HG02623 (cell line): ENCODE measurements at regions not wholly inside any gene's neighbourhood (a gene's known extent, or its start where the extent isn't known, plus 50 kb on each side); places are given as distances from the start of the nearest gene placed in this dataset.

Experiments
- ATAC-seq: cut with Tn5 transposase; IDR thresholded peaks from one replicate; pipeline ENCODE4 v1.9.1; 2021; ENCODE audit warnings: moderate library complexity; ENCODE audit not compliant: unreplicated experiment

DNA sequence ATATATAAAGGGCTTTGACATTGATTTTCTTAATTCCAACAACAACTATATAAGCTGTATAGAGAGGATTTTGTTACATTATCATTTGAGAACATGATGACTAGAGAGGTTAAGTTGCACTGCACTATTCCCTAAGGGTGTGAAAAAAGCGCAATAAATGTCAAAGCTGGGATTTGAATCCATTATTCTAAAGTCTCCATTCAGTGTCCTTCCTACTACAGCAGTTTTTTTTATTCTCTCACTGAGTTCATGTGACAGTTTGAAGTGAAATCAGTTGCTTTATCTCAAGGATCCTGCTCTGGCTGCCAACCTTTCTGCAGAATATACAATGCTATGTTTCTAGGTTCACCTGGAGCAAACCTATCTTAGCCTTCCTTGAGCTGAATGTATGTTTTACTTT lies 177.5 kb downstream of the ANKRD50 start:
- no peak for ATAC-seq

DNA sequence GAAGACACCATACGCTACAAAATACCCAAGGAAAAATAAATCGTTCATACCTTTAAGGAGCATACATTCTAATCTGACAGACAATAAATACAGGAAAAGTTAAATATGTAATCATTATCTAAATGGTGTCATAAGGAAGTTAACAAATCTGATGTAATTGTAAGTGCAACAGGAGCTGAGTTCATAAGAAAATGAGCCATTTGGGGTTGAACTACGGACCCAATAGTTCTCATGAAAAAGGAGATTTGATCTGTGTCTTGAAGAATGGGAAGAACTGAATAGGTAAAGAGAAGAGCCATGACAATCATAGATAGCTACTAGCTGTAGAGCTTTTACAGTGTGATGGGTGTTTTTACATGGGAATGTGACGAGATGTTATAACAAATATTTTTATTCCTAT lies 175.6 kb downstream of the ANKRD50 start:
- ATAC-seq = no peak

DNA sequence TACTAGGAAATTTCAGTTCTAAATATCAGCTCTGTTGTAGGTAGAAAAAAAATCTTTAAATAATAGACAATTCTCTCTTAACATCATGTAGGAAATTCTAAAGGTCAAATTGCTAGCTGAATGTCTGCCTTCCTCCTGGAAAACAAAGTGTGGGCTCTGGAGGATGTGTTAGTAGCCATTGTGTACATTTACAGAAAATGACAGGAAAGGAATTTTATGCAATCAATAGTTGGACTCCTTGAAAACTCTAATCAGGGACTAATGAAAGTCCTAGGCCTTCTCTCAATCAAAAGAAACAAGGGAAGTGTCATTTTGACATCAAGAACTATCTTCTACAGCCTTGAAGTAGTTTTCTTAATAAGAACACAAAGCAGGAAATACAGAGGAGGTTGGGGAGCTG lies 174.6 kb downstream of the ANKRD50 start:
- no peak for ATAC-seq

DNA sequence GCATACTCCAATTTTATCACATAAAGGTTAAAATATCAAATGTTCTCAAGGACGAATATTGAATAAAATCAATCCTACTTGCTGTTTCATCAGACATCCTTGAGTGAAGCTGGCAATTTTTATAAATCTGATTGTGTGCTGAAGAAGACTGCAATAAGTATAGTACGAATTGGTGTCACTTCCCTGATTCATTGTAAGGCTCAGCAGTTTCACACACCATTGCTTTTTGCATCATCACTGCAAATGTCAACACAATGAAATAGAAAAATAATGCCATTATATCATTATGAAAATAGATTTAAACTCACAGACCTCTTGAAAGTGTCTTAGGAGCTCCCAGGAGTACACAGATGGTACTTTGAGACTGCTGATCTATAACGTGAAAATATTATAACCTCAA lies 172.5 kb downstream of the ANKRD50 start:
- no peak for ATAC-seq

DNA sequence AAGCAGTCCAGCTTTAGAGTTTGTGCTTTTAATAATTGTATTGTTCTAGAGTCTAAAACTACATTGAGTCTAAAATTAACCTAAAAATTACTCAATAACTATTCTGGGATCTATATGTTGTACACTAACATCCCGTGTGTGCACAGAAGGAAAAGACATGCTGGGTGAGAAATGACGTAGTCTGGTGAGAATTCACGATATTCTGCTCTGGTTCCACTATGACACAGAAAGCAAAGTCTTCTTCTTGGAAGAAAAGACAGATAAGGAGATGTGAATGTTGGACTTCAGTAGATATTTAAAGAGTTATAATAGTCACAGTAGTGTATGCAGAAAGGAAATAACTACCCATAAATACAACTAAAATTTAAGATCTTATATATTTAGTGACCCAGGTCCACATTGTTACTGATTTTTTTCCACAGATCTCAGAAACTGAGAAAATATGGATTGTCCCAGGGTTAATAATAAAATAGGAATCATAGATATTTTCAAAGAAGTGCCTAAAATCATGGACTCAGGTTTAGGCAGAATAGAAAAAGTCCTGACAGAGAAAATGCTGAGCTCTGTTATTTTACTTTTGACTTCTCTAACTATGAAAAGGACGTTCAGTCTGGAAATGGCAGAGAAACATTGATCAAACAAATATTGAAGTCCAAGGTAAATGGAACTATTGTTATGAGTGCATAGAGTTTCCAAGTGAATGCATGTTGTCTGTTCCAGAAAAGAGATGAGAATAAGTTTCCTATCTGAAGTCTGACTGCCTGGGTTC lies 170.7 kb downstream of the ANKRD50 start:
- ATAC-seq = no peak

DNA sequence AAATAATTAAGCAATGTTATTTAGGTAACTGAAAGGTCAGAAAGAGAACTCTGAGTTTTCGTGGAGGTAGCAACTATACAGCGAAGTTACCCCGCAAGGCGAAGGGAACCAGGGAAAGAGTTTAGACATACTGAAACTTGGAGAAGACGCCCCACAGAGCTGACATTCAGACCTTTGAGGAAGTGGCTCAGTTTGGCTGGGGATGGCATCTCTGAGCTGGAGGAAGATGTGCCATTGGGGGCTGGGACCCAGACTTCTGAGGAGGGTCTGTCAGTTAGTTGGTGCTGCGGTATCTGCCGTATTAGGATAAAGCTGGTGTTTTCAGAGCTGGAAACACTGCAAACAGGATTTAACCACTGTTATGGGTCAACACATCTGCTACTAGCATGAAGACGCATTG lies 156.6 kb downstream of the ANKRD50 start:
- no peak for ATAC-seq

DNA sequence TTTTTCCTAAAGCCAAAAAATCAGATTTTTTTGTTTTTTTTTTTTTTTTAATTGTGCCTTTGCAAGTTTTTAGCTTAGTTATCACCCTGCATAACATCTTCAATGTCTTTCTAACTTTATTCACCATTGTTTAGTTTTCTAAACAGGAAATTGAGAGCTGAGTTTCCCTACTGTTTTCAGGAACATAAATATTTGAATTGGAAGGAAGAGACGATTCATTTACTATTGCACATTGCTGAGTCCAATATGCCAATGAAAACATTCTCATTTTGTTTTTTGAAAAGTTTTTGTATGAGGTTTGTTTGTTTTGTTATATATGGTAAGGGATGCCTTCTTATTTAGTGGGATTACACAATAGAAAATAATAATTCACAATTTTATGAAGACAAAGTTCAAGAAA lies 148.4 kb downstream of the ANKRD50 start:
- no peak for ATAC-seq

DNA sequence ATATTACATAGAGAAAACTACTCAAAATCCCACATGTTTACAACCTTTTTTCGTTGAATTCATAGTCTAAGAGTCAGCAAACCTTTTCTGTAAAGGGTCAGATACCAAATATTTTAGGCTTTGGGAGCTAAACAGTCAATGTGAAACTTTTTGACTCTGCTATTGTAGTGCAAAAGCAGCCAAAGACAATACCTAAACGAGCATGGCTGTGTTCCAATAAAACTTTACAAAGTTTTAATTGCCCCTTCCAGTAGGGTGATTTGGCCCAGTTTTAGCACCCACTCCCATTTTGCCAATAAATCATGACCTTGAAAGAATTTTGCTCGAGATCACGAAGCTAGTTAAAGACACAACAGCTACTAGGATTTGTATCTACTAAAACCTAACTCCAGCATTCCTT lies 147.2 kb downstream of the ANKRD50 start:
- no peak for ATAC-seq

DNA sequence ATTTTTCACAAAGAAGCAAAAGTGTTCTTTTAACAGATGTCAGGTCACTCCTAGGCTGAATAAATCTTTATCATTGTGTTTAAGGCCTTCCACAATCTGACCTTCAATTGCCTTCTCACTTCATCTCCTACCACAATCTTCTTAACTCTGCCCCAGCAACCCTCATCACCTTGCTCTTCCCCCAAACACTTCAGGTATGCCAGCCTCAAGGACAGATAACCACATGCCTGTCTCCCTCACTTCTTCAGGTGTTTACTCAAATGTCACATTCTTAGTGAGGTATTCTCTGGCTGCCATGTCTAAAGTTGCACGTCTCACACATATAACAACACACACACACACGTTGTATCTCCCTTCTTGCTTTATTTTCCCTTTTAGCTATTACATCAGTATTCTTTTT lies 146.5 kb downstream of the ANKRD50 start:
- ATAC-seq = no peak

DNA sequence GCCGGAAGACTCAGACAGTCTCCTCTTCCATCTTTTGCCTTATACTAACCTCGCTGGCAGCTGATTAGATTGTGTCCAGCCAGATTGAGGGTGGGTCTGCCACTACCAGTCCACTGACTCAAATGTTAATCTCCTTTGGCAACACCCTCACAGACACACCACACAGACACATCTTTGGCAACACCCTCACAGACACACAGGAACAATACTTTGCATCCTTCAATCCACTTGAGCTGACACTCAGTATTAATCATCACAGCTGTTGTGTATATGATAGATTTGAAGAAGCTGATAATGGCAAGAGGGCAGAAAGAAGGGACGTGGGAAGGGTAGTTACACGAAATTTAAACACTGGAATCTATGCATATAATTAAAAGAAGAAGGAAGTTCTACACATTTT lies 139.5 kb downstream of the ANKRD50 start:
- no peak for ATAC-seq

DNA sequence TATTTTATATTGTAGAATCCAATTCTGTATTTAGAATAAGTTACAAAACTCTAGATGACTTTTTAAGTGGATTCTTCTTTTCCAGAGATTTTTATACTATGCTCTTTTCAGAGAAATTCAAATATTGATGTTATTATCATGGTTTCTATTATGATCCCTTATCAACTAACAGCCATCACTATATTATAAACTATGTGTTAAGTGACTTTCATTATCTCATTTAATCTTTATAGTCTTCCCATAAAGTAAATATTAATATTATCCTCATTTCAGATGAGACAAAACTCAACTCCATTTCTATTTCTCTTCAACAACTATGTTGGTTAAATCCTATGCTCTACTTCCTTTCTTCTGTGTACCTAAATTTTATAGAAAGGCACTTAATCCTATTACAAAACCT lies 132.6 kb downstream of the ANKRD50 start:
- ATAC-seq = no peak

DNA sequence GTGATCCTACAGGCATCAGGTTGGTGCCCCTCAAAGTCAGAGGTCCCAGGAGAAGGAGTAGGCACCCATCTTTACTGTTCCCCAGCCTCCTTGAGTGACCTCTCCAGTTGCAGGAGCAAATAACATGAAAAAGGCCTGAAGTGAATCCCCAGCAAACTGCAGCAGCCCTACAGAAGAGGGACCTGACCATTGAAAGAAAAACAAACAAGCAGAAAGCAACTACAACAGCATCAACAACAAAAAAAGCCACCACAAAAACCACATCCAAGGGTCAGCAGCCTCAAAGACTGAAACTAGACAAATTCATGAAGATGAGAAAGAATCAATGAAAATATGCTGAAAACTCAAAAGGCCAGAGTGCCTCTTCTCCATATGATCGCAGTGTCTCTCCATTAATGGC lies 128.7 kb downstream of the ANKRD50 start:
- no peak for ATAC-seq

DNA sequence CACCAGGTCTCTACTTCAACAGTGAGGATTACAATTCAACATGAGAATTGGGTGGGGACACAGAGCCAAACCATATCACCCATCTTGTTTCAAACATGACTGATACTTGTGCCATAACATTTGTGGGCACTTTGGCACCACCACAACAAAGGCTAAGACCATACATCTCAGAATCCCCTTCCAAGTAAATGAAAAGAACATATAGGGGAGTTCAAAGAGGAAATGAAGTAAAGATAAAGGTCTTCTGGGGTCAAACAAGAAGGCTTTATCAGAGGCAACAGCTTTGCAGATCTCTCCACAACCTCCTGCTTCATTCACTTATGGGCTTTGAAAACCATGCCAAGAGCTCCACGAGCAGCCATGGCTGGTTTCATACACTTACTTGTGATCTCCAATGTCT lies 122.7 kb downstream of the ANKRD50 start:
- ATAC-seq = no peak

DNA sequence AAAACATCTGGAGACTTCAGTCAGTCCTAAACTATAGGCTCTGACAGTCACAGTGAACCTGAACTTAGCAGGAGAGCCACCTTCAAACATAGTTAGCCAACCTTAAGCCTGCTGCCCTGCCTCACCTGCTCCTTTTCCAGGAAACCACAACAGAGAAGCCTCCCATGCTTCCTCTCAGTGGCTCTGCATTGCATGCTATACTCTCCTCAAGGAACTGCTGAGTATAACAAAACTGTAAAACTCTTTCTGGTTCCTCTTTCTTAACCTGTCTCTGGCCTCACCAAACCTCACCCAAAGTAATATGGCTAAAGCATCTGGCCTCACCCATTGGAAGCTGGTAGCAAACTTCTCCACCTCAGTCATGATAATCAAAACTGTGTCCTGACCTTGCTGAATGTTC lies 122.1 kb downstream of the ANKRD50 start:
- ATAC-seq = no peak

DNA sequence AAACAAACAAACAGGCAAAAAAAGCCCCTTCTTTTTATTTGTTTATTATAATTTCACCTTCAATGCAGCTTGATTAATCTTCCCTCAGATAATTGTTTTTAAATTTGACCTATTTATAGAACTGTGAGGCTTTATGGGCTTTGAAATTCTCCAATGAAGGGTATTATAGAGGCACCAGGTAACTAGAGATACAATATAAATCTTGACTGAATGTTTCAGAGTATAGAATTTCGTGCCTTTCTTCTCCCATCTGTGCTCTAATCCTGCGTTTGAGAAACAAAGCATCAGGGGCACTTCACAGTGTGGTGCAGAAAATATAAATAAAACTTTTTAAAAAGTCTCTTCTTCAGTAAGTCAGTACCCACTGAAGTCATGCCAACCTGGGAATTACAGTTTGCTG lies 120.9 kb downstream of the ANKRD50 start:
- no peak for ATAC-seq

DNA sequence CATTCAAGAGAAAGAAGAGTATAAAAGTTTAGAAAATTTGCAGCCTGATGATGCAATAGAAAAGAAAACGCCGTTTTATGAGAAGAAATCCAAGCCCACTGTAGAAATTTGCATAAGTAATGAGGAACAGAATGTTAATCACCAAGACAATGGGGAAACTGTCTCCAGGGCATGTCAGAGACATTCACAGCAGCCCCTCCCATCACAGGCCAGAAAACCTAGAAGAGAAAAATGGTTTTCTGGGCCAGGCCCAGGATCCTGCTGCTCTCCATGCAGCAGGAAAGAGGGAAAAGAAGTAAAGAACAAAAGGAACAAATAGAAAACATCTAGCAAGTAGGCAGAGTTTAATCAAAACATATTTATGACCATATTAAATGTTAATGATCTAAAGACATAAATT lies 119.0 kb downstream of the ANKRD50 start:
- no peak for ATAC-seq

DNA sequence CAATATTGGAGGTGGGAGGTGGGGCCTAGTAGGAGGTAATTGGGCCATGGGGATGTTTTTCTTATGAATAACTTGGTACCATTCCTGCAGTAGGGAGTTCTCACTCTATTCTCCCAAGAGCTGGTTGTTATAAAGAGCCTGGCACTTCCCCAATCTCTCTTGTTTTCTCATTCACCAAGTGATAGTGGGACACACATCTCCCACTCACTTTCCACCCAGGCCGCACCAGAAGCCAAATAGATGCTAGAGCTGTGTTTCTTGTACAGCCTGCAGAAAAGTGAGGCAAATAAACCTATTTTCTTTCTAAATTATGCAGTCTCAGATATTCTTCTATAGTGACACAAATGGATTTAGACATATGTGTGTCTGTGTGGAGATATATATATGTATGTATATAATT lies 117.6 kb downstream of the ANKRD50 start:
- ATAC-seq = no peak

DNA sequence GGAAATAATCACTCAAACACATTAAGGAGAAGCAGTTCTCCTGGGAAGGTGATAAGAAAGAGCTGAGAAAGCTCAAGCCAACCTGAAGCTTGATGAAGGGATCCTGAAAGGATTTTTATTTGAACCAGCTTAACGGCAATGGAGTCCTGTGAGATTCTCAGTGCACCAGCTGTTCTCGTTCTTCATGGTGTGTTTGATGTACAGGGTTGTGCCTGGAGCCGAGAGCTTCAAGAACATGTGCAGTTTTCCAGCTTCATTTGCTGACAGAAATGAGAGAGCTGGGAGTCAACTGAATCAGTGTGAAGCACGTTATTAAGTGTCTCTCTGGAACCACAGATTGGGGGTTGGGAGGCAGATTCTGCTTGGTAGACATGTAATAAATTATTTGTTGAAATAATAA lies 115.7 kb downstream of the ANKRD50 start:
- no peak for ATAC-seq

DNA sequence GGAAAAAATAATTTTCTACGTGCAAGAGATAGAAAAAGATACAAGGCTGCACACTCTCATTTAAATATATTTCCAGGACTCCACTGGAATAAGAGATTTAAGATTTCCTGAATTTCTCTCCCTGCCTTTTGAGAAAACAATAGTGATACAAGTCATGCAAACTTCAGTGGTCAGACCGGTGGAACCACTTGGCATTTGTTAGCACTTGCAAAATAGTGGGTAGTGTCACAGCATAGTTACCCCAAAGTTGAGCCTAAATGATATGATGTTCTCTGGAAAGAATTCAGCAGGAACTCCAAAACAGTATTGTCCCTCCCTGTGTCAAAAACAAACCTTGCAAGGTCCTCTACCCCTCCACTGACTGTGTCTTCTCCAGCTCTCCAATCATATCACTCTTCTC lies 102.3 kb downstream of the ANKRD50 start:
- ATAC-seq = no peak
